Activated CD4-positive, CD25-positive, alpha-beta regulatory T cell treated with anti-CD3 and anti-CD28 coated beads, Interleukin-2, amount 50 U/mL, for 72 hours (primary cell): ENCODE measurements at regions not wholly inside any gene's neighbourhood (a gene's known extent, or its start where the extent isn't known, plus 50 kb on each side); places are given as distances from the start of the nearest gene placed in this dataset.

ENCODE experiments used
- DNase-seq: peaks from one replicate; pipeline ENCODE4 v3.0.0; 2021

DNA sequence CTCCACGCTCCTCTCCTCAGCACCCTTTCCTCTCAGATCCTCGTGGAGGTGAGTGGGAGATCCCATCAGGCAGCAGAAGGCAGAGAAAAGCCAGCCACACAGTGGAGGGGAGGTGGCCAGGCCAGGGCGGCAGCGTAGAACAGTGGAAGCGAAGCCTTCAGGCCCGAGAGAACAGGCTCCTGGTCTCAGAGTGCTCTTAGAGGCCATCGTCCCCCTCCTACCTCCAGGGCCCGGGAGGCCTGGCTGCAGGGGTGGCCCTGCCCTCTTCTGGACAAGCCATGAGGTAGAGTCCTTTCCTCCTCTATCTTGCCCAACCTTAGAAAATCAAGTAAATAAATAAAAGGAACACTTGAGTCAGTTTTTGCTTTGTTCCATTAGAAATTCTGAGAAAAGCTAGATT is 202.0 kb downstream of the KATNAL1 start:
- DNase-seq: no peak

DNA sequence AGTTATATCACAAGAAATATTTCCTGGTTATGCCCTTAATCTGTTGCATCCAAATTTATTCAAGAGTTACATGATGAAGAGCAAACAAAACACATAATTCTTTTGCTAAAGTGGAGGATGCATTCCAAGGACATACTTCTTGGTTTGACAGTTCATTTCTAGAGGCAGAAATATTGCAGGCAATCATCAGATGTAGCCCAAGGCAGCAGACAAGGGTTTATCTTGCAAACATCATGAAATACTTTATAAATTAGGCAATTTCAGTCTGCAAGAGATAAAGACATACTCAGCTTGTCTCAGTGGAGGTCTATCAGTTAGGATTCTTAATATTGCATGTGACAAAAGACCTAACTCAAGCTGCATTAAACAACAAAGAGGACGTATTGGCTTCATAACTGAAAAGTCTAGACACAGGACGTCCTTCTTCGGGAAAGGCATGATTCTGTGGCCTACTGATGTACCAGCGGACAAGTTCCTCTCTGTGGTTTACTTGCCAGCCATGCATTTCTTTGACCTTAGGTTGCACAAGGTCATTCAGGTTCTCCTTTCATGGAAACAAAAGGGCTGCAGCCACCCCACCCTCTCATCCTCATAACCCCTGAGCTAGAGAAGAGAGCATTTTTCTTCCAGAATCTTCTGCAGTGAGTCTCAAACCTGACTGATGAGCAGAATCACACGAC is 204.1 kb downstream of the KATNAL1 start:
- no peak for DNase-seq

GRCh38 chr13:30100226-30100625 is 207.1 kb downstream of the KATNAL1 start:
- DNase-seq: no peak

GRCh38 chr13:30097701-30098100 is 209.7 kb downstream of the KATNAL1 start:
- DNase-seq: no peak

DNA sequence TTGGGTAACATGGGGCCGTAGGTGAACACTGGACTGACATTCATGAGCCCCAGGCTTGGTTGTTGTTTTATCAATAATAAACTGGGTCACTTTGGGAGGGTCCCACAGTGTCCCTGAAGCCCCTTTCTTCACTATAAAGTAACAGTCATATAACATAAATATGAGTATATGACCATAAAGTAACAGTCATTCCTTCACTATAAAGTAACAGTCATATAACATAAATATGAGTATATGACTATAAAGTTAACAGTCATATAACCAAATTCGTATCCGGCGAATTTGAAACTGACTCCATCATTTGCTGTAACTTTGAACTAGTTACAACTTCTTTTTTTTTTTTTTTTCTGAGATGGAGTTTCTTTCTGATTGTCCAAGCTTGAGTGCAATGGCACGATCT is 210.3 kb downstream of the KATNAL1 start:
- DNase-seq: no peak

GRCh38 chr13:30094015-30094414 is 213.3 kb downstream of the KATNAL1 start:
- DNase-seq: no peak

GRCh38 chr13:30093236-30093635 is 214.1 kb downstream of the KATNAL1 start:
- no peak for DNase-seq

DNA sequence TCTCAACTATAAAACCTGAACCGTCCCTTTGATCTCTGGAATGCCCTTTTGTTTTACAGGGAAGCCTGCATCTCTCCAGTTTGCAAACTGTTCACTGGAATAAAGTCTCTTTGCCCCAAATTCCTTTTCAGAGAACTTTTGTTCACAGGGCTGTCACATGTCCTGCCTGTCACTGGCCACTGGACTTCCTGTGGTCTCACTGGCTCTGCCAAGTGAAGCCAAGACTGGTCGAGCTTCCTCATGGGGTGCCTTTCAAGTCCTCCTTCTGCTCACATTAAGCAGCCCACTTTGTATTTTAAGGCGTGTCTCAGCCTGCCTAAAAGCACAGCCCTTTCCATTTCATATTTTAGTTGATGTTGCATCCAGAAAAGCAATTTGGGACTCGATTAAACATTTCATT is 215.7 kb downstream of the KATNAL1 start:
- no peak for DNase-seq

- no peak for DNase-seq
These were observed 216.3 kb downstream of the KATNAL1 start for GRCh38 chr13:30091035-30091434.

DNA sequence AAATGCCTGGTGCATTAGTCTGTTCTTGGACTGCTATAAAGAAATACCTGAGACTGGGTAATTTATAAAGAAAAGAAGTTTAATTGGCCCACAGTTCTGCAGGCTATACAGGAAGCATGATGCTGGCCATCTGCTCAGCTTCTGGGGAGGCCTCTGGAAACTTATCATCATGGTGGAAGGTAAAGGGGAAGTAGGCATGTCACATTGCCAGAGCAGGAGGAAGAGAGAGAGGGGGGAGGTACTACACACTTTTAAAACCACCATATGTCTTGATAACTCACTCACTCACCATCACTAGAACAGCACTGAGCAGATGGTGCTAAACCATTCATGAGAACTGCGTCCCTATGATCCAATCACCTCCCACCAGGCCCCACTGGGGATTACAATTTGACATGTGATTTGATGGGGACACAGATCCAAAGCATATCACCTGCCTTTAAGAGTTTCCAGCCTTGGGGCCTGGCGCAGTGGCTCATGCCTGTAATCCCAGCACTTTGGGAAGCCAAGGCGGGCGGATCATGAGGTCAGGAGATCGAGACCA is 219.0 kb downstream of the KATNAL1 start:
- no peak for DNase-seq

- DNase-seq: no peak
These were observed 222.3 kb downstream of the KATNAL1 start for GRCh38 chr13:30085087-30085486.

DNA sequence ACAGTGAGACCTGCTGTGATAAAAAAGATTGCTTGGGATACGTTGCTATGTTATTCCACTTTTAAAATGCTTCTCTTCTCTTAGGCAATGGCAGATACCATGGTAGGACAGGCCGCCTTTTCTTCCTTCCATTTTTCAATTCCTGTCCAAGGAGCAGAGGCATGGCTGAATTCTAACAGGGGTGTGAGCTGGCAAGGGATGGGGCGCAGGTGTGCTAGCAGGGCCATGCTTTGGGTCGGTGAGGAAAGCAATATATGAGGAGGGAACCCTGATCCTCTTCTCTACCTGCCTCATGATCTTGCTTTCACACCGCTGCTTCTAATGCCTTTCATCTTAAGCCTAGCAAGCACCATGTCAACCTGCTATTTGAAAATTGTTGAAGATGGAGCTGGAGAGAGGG is 225.0 kb downstream of the KATNAL1 start:
- no peak for DNase-seq

DNA sequence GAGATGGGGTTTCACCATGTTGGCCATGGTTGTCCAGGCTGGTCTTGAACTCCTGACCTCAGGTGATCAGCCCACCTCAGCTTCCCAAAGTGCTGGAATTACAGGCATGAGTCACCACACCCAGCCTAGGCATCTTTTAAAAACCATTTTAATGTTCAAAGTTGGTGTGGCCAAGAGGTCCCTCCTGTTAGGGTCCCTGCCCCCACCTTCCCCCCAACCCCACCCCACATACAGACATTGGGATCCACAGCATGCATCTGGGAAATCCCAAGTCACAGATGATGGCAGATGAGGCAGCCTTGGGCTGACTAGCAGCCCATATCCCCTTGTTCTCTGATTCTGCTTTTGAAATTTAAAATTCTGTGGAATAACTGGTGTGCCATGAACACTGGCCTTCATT is 226.0 kb downstream of the KATNAL1 start:
- no peak for DNase-seq

DNA sequence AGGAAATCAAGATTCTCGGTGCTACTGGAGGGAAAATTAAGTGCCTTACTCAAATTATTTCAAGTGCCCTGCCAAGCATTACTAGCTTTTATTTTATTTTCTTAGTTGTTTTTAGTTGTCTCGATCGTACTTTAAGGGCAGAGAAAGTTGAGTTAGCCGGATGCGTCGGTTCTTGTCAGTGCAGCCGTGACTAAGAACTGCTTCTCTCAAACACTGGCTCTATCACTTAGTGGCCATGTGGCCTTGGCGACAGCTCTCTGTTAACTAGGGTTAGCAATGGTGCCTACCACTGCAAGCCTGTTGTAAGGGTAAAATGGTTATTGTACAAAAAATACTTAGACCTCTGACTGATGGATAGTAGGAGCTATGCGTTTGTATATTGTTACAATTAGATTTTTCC is 227.8 kb downstream of the KATNAL1 start:
- DNase-seq: no peak

GRCh38 chr13:30078059-30078458 is 227.6 kb upstream of the UBL3 start:
- DNase-seq: no peak

- no peak for DNase-seq
These were observed 226.9 kb upstream of the UBL3 start for GRCh38 chr13:30077240-30077735.

DNA sequence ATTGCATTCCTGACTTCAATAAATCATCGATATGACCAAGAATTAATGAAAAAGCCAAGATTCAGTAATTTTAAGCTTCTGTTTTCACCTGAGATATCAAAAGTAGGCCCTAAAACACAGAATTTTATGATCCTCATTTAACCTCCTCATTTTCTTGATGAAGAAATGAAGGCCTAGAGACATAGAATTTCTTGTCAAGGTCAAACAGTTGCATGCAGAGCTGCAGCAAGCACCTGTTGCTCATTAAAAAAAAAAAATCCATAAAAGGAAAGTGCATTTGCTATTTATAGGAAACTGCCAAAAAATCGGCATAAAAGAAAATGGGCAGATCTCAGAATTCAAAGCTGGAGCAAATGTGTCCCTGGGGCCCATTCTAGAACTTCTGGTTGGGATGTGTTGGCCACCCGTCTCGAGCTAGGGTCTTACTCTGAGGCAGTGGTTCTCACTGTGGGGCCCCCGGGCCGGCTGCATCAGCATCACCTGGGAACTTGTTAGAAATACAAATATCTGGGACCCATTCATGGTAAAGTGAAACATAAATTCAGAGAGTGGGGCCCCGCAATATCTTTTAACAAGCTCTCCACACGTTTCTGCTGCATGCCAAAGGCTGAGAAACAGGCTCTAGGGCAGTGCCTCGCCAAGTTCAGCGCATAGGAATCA is 224.7 kb upstream of the UBL3 start:
- DNase-seq: no peak

GRCh38 chr13:30074431-30074830 is 224.0 kb upstream of the UBL3 start:
- DNase-seq: no peak

GRCh38 chr13:30072818-30073186 is 222.4 kb upstream of the UBL3 start:
- DNase-seq: no peak

GRCh38 chr13:30071969-30072817 is 221.8 kb upstream of the UBL3 start:
- DNase-seq: no peak

GRCh38 chr13:30065181-30065580 is 214.8 kb upstream of the UBL3 start:
- DNase-seq: no peak

- no peak for DNase-seq
These were observed 213.5 kb upstream of the UBL3 start for GRCh38 chr13:30063892-30064291.

- DNase-seq: no peak
These were observed 210.8 kb upstream of the UBL3 start for GRCh38 chr13:30061217-30061616.

- no peak for DNase-seq
These were observed 208.0 kb upstream of the UBL3 start for GRCh38 chr13:30058429-30058828.
